ENCODE measurements at regions not wholly inside any gene's neighbourhood (a gene's known extent, or its start where the extent isn't known, plus 50 kb on each side); places are given as distances from the start of the nearest gene placed in this dataset.

DNA sequence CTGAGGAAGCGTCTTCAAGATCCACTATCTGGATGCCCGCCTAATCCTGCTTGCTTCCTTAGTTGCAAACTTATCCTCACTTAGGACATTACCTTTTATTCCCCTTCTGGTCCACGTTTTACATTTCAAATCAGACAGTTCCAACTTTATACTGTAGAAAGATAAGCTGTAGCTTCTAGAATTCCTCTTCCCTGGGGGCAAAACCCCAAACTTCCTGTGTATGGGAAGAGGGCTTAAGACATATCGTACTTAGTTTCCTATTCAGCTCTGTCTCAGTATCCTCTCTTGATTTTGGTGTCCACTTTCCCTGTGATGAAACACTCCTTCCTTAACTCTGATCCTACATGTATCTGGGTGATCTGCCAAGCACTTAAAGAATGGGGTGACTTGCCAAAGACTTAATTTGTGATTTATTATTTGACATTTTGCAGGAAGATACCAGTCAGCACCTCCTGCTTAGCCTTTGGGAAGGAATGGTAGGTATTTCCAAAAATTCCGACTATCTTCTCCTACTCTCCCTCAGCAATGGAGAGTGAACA, 245.2 kb downstream of the CDCA7 start:
- no peaks in the 10 kb centered on the region for H3K27me3 ChIP-seq (ENCODE audit: control insufficient read depth, insufficient read depth, low read length)
- H3K36me3 ChIP-seq (ENCODE audit: control insufficient read depth, insufficient read depth, low read length), result no peaks in the 10 kb centered on the region
- H3K4me3 ChIP-seq (ENCODE audit: low read depth, low read length), result no peak overlapping the region
- TF ChIP-seq, protein P1, sequence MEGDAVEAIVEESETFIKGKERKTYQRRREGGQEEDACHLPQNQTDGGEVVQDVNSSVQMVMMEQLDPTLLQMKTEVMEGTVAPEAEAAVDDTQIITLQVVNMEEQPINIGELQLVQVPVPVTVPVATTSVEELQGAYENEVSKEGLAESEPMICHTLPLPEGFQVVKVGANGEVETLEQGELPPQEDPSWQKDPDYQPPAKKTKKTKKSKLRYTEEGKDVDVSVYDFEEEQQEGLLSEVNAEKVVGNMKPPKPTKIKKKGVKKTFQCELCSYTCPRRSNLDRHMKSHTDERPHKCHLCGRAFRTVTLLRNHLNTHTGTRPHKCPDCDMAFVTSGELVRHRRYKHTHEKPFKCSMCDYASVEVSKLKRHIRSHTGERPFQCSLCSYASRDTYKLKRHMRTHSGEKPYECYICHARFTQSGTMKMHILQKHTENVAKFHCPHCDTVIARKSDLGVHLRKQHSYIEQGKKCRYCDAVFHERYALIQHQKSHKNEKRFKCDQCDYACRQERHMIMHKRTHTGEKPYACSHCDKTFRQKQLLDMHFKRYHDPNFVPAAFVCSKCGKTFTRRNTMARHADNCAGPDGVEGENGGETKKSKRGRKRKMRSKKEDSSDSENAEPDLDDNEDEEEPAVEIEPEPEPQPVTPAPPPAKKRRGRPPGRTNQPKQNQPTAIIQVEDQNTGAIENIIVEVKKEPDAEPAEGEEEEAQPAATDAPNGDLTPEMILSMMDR (IDR thresholded peaks at IDR 0.05; ENCODE audit: insufficient read depth, low read length, poor library complexity, severe bottlenecking), result no peak
- DNase-seq (ENCODE audit: low read depth), result no peak

DNA sequence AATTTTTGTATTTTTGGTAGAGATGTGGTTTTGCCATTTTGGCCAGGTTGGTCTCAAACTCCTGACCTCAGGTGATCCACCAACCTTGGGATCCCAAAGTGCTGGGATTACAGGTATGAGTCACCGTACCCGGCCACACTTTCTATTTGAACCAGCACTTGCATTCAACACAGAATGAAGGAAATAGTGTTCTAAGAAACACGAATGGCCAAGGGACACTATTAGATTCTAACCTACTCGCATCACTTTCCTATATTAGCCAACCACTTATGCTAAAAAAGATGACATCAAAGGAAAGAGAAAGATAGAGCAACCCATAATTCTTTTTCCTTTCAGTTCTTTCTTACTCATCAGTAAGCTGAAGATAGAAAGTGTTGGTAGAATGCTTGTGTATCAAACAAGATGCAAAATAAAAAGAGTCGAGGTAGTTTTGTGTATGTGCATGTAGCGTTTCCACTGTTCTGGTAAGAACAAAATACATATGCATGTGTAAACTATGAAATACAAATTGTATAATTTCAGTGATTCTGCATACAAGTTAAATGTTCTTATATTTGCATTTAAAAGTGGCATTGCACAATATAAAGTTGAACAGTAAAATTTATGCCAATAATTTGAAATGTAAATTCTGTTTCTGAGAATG, 247.6 kb downstream of the CDCA7 start:
- no peak overlapping the region for H3K4me3 ChIP-seq (ENCODE audit: low read depth, low read length)
- DNase-seq (ENCODE audit: low read depth), result no peak
- TF ChIP-seq, protein P1 (IDR thresholded peaks at IDR 0.05; ENCODE audit: insufficient read depth, low read length, poor library complexity, severe bottlenecking), result no peak
- H3K36me3 ChIP-seq (ENCODE audit: control insufficient read depth, insufficient read depth, low read length), result no peaks in the 10 kb centered on the region
- no peaks in the 10 kb centered on the region for H3K27me3 ChIP-seq (ENCODE audit: control insufficient read depth, insufficient read depth, low read length)

DNA sequence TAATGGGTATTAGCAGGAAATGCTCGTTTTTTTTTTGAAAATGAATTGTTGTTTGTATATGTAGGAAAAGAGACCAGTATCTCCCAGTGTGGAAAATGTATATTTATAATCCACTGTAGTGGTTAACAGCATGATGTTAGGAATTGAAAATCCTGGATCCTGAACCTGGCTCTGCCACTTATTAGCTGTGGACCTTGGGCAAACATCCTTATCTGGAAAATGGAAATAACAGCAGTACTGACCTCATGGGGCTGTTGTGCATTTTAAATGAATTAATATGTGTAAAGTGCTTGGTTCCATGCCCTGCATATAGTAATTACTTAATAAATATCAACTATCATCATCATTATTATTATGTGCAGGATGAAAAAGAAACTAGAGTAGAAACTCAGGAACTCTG, 251.3 kb downstream of the CDCA7 start:
- no peak overlapping the region for H3K4me3 ChIP-seq (ENCODE audit: low read depth, low read length)
- H3K36me3 ChIP-seq (ENCODE audit: control insufficient read depth, insufficient read depth, low read length), result no peaks in the 10 kb centered on the region
- no peaks in the 10 kb centered on the region for H3K27me3 ChIP-seq (ENCODE audit: control insufficient read depth, insufficient read depth, low read length)
- TF ChIP-seq, protein P1 (IDR thresholded peaks at IDR 0.05; ENCODE audit: insufficient read depth, low read length, poor library complexity, severe bottlenecking), result no peak
- no peak for DNase-seq (ENCODE audit: low read depth)

DNA sequence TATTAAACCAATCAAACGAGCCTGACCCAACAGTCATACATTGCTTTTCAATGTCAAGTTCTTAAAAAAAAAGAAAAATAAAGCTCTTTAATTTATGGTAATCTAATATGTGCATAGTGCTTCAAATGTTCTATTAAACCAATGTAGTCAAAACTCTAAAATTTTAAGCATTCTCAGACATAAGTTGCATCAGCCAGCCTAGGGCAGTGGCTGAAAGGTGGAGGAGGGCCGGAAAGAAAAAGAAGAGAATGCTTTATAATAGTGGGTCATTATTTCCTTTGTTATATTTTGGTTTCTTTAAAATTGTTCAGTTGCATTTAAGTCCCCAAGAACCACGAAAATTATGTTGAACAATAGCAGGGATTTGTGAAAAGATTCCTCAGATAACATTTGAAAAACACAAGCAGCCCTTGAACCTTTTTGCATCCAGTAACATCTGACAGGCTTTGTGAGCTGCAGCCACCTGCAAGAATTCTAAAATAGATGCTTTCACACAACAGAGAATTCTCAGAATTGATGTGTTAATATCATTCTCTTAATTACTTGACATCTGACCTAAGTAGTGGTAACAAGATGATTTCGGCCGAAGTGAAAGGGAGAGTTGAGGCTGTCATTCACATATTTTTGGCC, 252.1 kb downstream of the CDCA7 start:
- TF ChIP-seq, protein P1 (IDR thresholded peaks at IDR 0.05; ENCODE audit: insufficient read depth, low read length, poor library complexity, severe bottlenecking), result no peak
- no peak for DNase-seq (ENCODE audit: low read depth)
- H3K36me3 ChIP-seq (ENCODE audit: control insufficient read depth, insufficient read depth, low read length), result no peaks in the 10 kb centered on the region

DNA sequence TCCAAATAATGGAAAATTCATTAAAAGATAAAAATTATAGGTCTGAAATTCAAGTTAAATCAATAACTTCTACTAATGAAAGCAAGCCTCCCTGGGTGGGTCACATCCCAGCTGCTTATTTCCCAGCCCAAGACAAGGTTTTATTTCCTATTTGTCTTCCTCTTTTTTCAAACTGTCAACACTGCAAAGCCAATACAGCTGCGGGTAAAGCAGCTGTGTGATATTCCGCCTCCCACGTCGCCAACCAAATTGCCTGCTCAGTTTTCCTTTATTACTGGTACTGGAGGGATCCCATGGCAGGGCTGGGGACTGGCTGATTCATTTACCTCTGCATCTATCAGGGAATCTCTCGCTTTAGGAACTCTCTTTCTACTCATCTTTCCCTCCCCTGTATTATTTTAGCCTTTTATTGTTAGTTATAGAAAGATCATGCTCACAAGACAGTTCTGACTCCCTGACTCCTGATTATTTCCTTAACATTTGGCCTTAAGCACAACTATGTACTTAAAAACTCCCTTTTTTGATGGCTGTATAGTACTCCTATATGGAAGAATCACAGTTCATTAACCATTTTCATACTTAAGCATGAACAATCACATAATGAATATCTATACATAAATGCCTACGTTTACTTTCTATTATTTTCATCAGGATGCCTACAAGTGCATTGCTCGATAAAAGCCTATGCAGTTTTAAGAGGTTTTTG, 253.1 kb downstream of the CDCA7 start:
- no peaks in the 10 kb centered on the region for H3K27me3 ChIP-seq (ENCODE audit: control insufficient read depth, insufficient read depth, low read length)
- no peak for DNase-seq (ENCODE audit: low read depth)
- no peak overlapping the region for H3K4me3 ChIP-seq (ENCODE audit: low read depth, low read length)
- TF ChIP-seq, protein P1 (IDR thresholded peaks at IDR 0.05; ENCODE audit: insufficient read depth, low read length, poor library complexity, severe bottlenecking), result no peak
- no peaks in the 10 kb centered on the region for H3K36me3 ChIP-seq (ENCODE audit: control insufficient read depth, insufficient read depth, low read length)

More for the DNA sequence above, 252.1 kb downstream of the CDCA7 start:
- no peak overlapping the region for H3K4me3 ChIP-seq (ENCODE audit: low read depth, low read length)
- no peaks in the 10 kb centered on the region for H3K27me3 ChIP-seq (ENCODE audit: control insufficient read depth, insufficient read depth, low read length)
